ENCODE measurements at regions not wholly inside any gene's neighbourhood (a gene's known extent, or its start where the extent isn't known, plus 50 kb on each side); places are given as distances from the start of the nearest gene placed in this dataset.

- TF ChIP-seq JUNB (IDR thresholded peaks at IDR 0.05; ENCODE audit: unreplicated experiment) = no peak
- no peak for TF ChIP-seq ZNF462 (CRISPR knock-in tag; IDR thresholded peaks at IDR 0.05)
These were observed 93.6 kb upstream of the FAM174B start (continued) for GRCh38 chr15:92749216-92749615.

GRCh38 chr15:92749946-92750345 is 94.4 kb upstream of the FAM174B start:
- peaks cover 5% of the 10 kb centered on the region; the same call in 1 of the 2 replicates for H3K9me2 ChIP-seq (ENCODE audit: insufficient read depth)
- H3K4me3 Mint-ChIP-seq = no peak overlapping the region
- no peaks in the 10 kb centered on the region for H3K4me1 ChIP-seq (ENCODE audit: insufficient read depth)
- no peaks in the 10 kb centered on the region; the same call in 2 of the 3 replicates for H3K36me3 Mint-ChIP-seq (ENCODE audit: low read depth)
- no peak overlapping the region for H3K27ac ChIP-seq (ENCODE audit: low read depth)
- peaks cover 10% of the 10 kb centered on the region for H3K4me1 Mint-ChIP-seq
- DNase-seq (ENCODE audit: low spot score) (no peak), ATAC-seq (no peak)
- H3K4me3 ChIP-seq = no peak overlapping the region
- no peaks in the 10 kb centered on the region for H3K27me3 ChIP-seq (ENCODE audit: insufficient read depth)
- no peak overlapping the region for H3K4me2 ChIP-seq
- H4K20me1 ChIP-seq (replicated peaks; ENCODE audit: insufficient read depth) = no peaks in the 10 kb centered on the region
- peaks cover 6% of the 10 kb centered on the region for H3K27me3 Mint-ChIP-seq (ENCODE audit: insufficient read depth, low read depth, poor library complexity)
- H3K27ac Mint-ChIP-seq = no peak overlapping the region
- H2AFZ ChIP-seq = no peak overlapping the region
- H3F3A ChIP-seq (replicated peaks; ENCODE audit: low read depth) = no peaks in the 10 kb centered on the region
- no peaks in the 10 kb centered on the region for H3K36me3 ChIP-seq (ENCODE audit: insufficient read depth)
- no peaks in the 10 kb centered on the region; the same call in 2 of the 3 replicates for H3K9me3 Mint-ChIP-seq
- no peaks in the 10 kb centered on the region for H3K79me2 ChIP-seq (replicated peaks; ENCODE audit: insufficient read depth)
- TF ChIP-seq EZH2 (IDR thresholded peaks at IDR 0.05; ENCODE audit: low read depth, unreplicated experiment) (no peak), ZNF114 (CRISPR knock-in tag; IDR thresholded peaks at IDR 0.05) (no peak), JUNB (IDR thresholded peaks at IDR 0.05; ENCODE audit: unreplicated experiment) (no peak), REST (IDR thresholded peaks at IDR 0.05; ENCODE audit: unreplicated experiment) (no peak), ETS1 (IDR thresholded peaks at IDR 0.05) (no peak)

Measured in GM23338 (cell line).